ENCODE measurements at regions not wholly inside any gene's neighbourhood (a gene's known extent, or its start where the extent isn't known, plus 50 kb on each side); places are given as distances from the start of the nearest gene placed in this dataset.
A peak's percentile ranks its signal among the peaks of the same experiment; 100 is the strongest.

DNA sequence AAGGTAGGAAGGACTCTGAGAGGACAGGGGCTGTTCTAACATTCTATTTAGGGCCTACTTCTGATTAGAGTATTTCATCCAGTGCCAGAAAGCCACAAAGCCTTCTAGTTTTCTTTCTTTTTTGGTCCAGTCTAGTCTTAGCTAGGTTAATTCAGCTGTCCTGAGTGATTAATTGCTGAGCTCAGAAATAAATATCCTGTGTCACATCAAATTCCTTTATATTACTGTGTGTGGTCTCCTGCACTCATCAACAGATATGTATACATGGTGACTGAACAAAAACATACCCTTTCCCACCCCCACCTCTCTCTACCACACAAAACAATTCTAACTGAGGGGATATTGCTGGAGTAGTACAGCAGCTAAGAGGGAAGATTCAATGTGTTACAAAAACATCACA is 601.5 kb upstream of the NRSN1 start:
- Histone ChIP-seq H3K27ac (no peak overlapping the region), H3K4me3 (no peak overlapping the region)
- no peak for DNase-seq (ENCODE audit: low spot score)
- TF ChIP-seq, protein P1, sequence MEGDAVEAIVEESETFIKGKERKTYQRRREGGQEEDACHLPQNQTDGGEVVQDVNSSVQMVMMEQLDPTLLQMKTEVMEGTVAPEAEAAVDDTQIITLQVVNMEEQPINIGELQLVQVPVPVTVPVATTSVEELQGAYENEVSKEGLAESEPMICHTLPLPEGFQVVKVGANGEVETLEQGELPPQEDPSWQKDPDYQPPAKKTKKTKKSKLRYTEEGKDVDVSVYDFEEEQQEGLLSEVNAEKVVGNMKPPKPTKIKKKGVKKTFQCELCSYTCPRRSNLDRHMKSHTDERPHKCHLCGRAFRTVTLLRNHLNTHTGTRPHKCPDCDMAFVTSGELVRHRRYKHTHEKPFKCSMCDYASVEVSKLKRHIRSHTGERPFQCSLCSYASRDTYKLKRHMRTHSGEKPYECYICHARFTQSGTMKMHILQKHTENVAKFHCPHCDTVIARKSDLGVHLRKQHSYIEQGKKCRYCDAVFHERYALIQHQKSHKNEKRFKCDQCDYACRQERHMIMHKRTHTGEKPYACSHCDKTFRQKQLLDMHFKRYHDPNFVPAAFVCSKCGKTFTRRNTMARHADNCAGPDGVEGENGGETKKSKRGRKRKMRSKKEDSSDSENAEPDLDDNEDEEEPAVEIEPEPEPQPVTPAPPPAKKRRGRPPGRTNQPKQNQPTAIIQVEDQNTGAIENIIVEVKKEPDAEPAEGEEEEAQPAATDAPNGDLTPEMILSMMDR (IDR thresholded peaks at IDR 0.05) = no peak

DNA sequence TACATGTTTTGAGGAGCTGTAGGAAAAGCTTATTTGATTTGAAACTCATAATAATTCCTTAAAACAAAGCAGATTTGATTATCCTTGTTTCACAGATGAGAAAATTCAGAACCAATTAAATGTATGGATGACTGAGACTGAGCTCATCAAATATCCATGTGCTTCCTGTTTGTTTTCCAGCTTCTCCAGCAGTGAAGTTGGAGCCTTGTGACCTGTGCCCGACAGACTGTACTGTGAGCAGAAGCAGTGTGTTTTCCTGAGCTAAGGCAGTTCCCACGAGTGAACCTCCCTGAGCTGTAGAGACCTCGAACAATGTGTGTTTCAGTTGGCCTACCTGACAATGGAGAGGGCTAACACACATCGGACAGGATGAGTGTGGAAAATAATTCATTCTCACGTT is 599.5 kb upstream of the NRSN1 start:
- DNase-seq (ENCODE audit: low spot score) = no peak
- TF ChIP-seq, protein P1 (IDR thresholded peaks at IDR 0.05) = no peak
- Histone ChIP-seq H3K4me3 (no peak overlapping the region), H3K27ac (no peak overlapping the region)

DNA sequence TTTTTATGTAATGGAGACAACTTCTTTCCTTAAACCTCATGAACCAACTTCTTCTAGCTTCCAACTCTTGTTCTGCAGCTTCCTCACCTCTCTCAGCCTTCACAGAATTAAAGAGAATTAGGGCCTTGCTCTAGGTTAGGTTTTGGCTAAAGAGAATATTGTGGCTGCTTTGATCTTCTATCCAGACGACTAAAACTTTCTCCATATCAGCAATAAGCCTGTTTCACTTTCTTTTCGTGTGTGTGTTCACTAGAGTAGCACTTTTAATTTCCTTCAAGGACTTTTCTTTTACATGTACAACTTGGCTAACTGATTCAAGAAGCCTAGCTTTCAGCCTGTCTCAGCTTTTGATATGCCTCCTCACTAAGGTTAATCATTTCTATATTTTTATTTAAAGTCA is 596.1 kb upstream of the NRSN1 start:
- TF ChIP-seq, protein P1 (IDR thresholded peaks at IDR 0.05) = no peak
- DNase-seq (ENCODE audit: low spot score) = no peak
- H3K27ac ChIP-seq = no peak overlapping the region
- no peak overlapping the region for H3K4me3 ChIP-seq

DNA sequence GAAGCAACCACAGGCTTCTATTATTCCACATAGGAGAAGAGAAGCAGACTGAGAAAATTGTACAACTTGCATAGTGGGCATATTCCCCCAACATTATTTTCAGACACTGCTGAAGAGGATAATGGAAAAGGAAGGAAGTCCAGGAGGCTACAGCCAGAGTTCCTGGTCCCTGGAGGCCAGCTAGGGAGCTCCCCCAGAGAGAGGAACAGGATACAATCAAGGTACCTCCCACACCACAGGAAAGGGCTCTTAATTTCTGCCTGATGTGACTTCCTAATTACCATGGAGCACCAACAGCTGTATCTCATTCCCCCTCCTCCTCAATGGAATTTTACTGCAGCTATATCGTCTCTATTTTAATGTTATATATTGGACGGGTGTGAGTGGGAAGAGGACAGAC is 594.3 kb upstream of the NRSN1 start:
- H3K4me3 ChIP-seq = no peak overlapping the region
- peak overlapping the region in 1 of 2 donors; percentile 62 for H3K27ac ChIP-seq
- DNase-seq (ENCODE audit: low spot score) = no peak
- TF ChIP-seq, protein P1 (IDR thresholded peaks at IDR 0.05) = no peak

DNA sequence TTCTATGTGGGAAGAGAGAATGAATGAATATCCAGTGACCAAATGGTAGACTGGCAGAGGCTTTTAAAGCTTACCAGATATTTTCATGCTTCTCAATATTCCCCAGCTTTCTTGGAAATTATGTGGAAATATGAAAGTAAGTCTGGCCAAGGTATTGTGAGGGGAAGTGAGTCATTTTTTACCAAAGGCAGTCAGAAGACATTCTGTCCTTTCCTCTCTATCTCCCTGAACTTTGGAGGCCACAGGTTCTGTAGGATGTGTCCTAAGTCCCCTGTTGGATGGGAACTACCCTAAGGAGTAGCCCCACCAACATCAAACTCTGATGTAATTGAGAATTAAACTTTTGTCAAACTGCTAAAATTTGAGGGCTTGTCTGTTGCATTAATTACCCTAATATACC is 593.8 kb upstream of the NRSN1 start:
- TF ChIP-seq, protein P1 (IDR thresholded peaks at IDR 0.05) = no peak
- no peak for DNase-seq (ENCODE audit: low spot score)
- Histone ChIP-seq H3K27ac (peak overlapping the region in 1 of 2 donors; percentile 62), H3K4me3 (no peak overlapping the region)

DNA sequence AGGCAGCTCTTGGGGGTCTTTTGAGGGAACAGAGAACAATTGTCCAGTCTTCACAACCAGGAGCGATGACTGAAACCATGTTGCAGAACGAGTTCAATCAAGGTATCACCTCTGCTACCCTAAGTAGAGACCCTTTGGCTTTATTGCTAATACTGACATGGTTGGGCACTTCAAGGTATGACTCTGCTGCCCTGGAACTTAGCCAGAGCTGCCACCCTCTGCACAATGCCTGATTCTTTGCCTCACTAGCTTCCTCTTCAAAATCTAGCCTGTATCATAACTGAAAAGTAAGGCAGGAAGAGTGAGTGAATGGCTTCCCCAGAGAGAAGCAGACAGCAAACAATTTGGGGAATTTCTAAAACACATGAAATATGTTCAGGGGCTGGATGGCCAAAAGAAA is 592.7 kb upstream of the NRSN1 start:
- no peak overlapping the region for H3K27ac ChIP-seq
- DNase-seq (ENCODE audit: low spot score) = no peak
- TF ChIP-seq, protein P1 (IDR thresholded peaks at IDR 0.05) = no peak
- H3K4me3 ChIP-seq = no peak overlapping the region

DNA sequence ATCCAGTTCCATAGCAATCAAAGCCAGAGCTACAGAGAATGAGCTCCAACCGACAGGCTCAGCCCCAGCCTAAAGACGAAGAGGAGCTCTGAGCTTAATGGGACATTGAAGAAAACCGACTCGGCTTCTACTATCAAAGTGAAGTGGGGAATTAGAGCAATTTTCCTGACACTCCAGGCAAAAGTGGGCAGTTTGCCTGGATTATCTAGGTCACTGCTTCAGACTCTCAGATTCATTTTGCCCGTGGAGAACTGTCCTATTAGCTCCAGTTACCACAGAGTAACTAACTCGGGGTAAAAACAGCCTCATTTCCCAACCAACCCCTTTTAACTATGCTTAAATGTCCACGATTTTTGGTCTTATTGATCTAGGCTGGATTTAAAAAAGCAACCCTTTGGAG is 592.1 kb upstream of the NRSN1 start:
- no peak overlapping the region for H3K4me3 ChIP-seq
- TF ChIP-seq, protein P1 (IDR thresholded peaks at IDR 0.05) = no peak
- DNase-seq (ENCODE audit: low spot score) = no peak
- H3K27ac ChIP-seq = peak overlapping the region in 1 of 2 donors; percentile 37

All from coronary artery (tissue), 2 donors.